Pancreas (tissue), 10 donors: ENCODE measurements at regions not wholly inside any gene's neighbourhood (a gene's known extent, or its start where the extent isn't known, plus 50 kb on each side); places are given as distances from the start of the nearest gene placed in this dataset.
"Not testable (repeated sequence)": the region's sequence is repeated elsewhere in the genome, so short reads cannot be mapped to it uniquely, and the experiment has no call there.

ENCODE experiments used
- ATAC-seq, 4 donors: fragments of 200-7000 bp; cut with Tn5 transposase; one replicate each; pipeline versions ENCODE4 v1.8.0 to v1.9.1; 2020; ENCODE audit warnings: mild to moderate bottlenecking in 4 of 4, moderate library complexity in 4 of 4
- DNase-seq, 6 donors: peaks; one replicate each; pipeline ENCODE4 v3.0.0-alpha.2; 2020
- FAIRE-seq: peaks from 2 replicates; lab custom pipeline; 2012; peaks lifted over from hg19 to GRCh38; lab: Jason Lieb, UNC
- H3K27ac ChIP-seq, 4 donors: fragments of 200-600 bp; sonication (generic); 1 replicate in 3 of 4; 2 replicates in 1 of 4; pipeline versions ENCODE4 v1.5.0 to v1.8.0; 2020
- H3K27me3 ChIP-seq, 4 donors: fragments of 200-600 bp; one replicate each; pipeline ENCODE4 v1.8.0; 2021
- H3K36me3 ChIP-seq, 3 donors: fragments of 200-600 bp; sonication (generic) in 1 of 3; one replicate each; pipeline versions ENCODE4 v1.5.0 to v1.8.0; 2020 to 2021
- H3K4me1 ChIP-seq, 3 donors: fragments of 200-600 bp; one replicate each; pipeline ENCODE4 v1.8.0; 2021
- H3K4me3 ChIP-seq, 4 donors: fragments of 200-600 bp; sonication (generic) in 2 of 4; one replicate each; pipeline versions ENCODE4 v1.5.0 to v1.8.0; 2020 to 2021
- H3K9me3 ChIP-seq, 4 donors: fragments of 200-600 bp; one replicate each; pipeline ENCODE4 v1.8.0; 2021
- CTCF ChIP-seq, 4 donors: fragments of 200-600 bp; sonication (generic) in 3 of 4; IDR thresholded peaks; one replicate each; pipeline versions ENCODE4 v1.5.0 to v1.8.0; 2021; ENCODE audit warnings: antibody characterized with exemption in 4 of 4
- WGBS, 2 donors: extraction: QIAGEN DNeasy Blood & Tissue Kit; methylation state at CpG; one replicate each; pipeline ENCODE4 v1.1.7; 2013; 5-methylcytosine and 5-hydroxymethylcytosine counted together
- intact Hi-C, 3 donors: fragments of 100-400 bp; cut with DNase I; formaldehyde crosslinking; loops; one replicate each; pipeline versions ENCODE4 v1.11.1 to v1.14.2; 2022
- donor health status: healthy with polysubstance abuse.
- donor health status: DM: no; HTN: no; CAD: no; lungs with moderate emphysema.
- donor health status: DM: no; HTN: no; CAD: no.
- donor health status: control.
- donor health status: control.
- donor health status: Bipolar disorder and iron deficiency.
- donor health status: DM: yes; HTN: yes; CAD: no.
- donor health status: DM: no; HTN: no; CAD: no.
- donor health status: DM: no; HTN: no; CAD: no.
- donor health status: DM: yes; HTN: yes; CAD: no.

GRCh38 chr11:110514967-110515366 is 85.2 kb downstream of the FDX1 start:
- Histone ChIP-seq H3K4me1 (no peaks in the 10 kb centered on the region), H3K9me3 (no peaks in the 10 kb centered on the region), H3K36me3 (no peaks in the 10 kb centered on the region), H3K4me3 (no peak overlapping the region), H3K27me3 (no peaks in the 10 kb centered on the region), H3K27ac (no peak overlapping the region)
- DNase-seq (no peak), FAIRE-seq (no peak), ATAC-seq (no peak)
- 62 to 63% methylated on average over 4 of the region's 4 CpGs for WGBS, 2 donors
- intact Hi-C loops: no loop called here
- TF ChIP-seq CTCF (IDR thresholded peaks at IDR 0.05): no peak

- intact Hi-C loops, DNase-seq, H3K4me3 ChIP-seq, H3K27ac ChIP-seq, H3K4me1 ChIP-seq, H3K36me3 ChIP-seq, H3K27me3 ChIP-seq, H3K9me3 ChIP-seq, FAIRE-seq, ATAC-seq: not testable (repeated sequence)
- 82 to 84% methylated on average over 5 of the region's 5 CpGs for WGBS, 2 donors
Observed at GRCh38 chr11:110517381-110517780, 87.6 kb downstream of the FDX1 start.

- no peak for TF ChIP-seq CTCF (IDR thresholded peaks at IDR 0.05)
- ATAC-seq: no peak
- DNase-seq: no peak
- no peaks in the 10 kb centered on the region for H3K36me3 ChIP-seq
- H3K4me3 ChIP-seq: no peak overlapping the region
- H3K27ac ChIP-seq: no peak overlapping the region
- intact Hi-C loops: no loop called here
- FAIRE-seq: no peak
- H3K9me3 ChIP-seq: no peaks in the 10 kb centered on the region
- no peaks in the 10 kb centered on the region for H3K4me1 ChIP-seq
- 67 to 73% methylated on average over 5 of the region's 5 CpGs for WGBS, 2 donors
- H3K27me3 ChIP-seq: no peaks in the 10 kb centered on the region
Observed at GRCh38 chr11:110518809-110519514, 89.2 kb downstream of the FDX1 start.

GRCh38 chr11:110519796-110520195 is 90.0 kb downstream of the FDX1 start:
- Histone ChIP-seq H3K27ac (no peak overlapping the region), H3K4me3 (no peak overlapping the region), H3K36me3 (no peaks in the 10 kb centered on the region), H3K27me3 (no peaks in the 10 kb centered on the region), H3K4me1 (no peaks in the 10 kb centered on the region), H3K9me3 (no peaks in the 10 kb centered on the region)
- ATAC-seq (no peak), DNase-seq (no peak), FAIRE-seq (no peak)
- intact Hi-C loops: no loop called here
- 67 to 71% methylated on average over 2 of the region's 2 CpGs for WGBS, 2 donors
- no peak for TF ChIP-seq CTCF (IDR thresholded peaks at IDR 0.05)

DNA sequence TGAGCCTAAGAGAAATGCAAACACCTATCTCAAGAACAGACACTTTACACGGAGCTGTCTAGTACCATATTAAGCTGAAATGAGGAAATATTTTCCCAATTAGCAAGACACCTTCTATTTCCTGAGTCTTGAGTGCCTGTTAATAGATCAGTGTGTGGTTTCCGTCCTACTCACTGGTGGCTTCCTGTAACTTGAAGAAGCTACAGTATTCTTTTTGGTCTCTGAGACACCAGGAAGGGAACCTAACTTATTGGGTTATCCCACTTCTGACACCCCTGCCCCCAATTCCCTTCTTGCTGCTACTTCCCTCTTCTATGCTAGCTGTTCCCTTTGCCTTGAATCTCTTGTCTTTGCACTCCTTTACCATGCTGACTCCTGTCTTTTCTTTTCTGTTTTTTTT is 92.7 kb downstream of the FDX1 start:
- TF ChIP-seq CTCF (IDR thresholded peaks at IDR 0.05): no peak
- Histone ChIP-seq H3K4me3 (no peak overlapping the region), H3K27me3 (no peaks in the 10 kb centered on the region), H3K27ac (no peak overlapping the region), H3K9me3 (no peaks in the 10 kb centered on the region), H3K36me3 (no peaks in the 10 kb centered on the region), H3K4me1 (no peaks in the 10 kb centered on the region)
- intact Hi-C loops: no loop called here
- ATAC-seq (peak in 1 of 4 donors; percentile 22), DNase-seq (no peak), FAIRE-seq (no peak)
- 49 to 58% methylated on average over 2 of the region's 2 CpGs for WGBS, 2 donors
